CD4-positive, alpha-beta T cell treated with Interleukin-17A for 4 hours (primary cell): ENCODE measurements at regions not wholly inside any gene's neighbourhood (a gene's known extent, or its start where the extent isn't known, plus 50 kb on each side); places are given as distances from the start of the nearest gene placed in this dataset.
"Not testable (repeated sequence)": the region's sequence is repeated elsewhere in the genome, so short reads cannot be mapped to it uniquely, and the experiment has no call there.

ENCODE experiments used
- DNase-seq: peaks from one replicate; pipeline ENCODE4 v3.0.0-alpha.2; 2020; ENCODE audit warnings: mixed read lengths

DNA sequence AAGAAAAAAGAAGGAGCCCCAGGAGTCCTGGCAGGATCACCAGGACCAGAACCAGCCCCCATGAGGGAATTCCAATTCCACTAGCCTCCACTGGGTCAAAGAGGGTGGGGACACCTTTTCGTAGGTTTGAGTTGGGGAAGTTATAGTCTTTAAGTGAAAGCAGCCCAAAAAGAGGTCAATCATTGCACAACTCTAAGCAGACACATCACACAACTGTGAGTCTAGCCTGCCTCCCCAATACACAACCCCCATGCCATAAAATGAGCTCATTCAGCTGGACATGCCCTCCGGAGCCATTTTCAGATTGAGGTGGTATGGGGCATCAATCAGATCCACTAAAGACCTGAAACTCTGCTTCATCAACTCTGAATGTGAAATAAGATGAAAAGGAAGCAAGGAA lies 179.9 kb downstream of the NPHP4 start:
- DNase-seq, result no peak

DNA sequence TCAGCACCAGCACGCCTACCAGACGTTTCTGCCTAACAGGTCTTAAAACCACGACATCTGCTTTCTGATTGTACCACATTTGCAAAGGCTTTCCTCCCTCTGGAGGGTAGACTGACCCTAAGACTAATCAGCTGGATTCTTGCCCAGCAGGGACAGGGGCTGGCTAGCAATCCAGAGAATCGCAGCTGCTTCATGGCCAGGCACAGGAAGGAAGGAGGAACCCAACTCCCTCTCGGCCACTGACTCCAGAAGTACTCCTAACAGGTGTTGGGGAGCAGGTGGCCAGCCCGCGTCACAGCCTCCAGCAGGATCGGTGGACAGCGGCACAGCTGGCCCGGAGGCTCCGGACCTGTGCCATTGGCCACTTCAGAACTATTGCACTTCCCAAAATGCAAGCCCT lies 180.8 kb downstream of the NPHP4 start:
- DNase-seq, result no peak

- DNase-seq, result no peak
Measured at GRCh38 chr1:5810553-5811270, 181.5 kb downstream of the NPHP4 start.

GRCh38 chr1:5810131-5810530 lies 182.1 kb downstream of the NPHP4 start:
- no peak for DNase-seq

DNA sequence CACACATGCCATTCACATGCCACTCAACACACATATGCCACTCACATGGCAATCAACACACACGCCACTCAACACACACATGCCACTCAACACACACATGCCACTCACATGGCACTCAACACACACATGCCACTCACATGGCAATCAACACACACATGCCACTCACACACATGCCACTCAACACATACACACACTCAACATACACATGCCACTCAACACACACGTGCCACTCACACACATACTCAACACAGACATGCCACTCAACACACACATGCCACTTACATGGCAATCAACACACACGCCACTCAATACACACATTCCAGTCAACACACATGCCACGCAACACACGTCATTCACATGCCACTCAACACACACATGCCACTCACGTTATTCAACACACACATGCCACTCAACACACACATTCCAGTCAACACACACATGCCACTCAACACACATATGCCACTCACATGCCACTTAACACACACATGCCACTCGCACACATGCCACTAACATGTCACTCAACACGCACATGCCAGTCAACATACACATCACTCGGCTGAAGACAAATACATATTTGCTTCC lies 182.9 kb downstream of the NPHP4 start:
- no peak for DNase-seq

DNA sequence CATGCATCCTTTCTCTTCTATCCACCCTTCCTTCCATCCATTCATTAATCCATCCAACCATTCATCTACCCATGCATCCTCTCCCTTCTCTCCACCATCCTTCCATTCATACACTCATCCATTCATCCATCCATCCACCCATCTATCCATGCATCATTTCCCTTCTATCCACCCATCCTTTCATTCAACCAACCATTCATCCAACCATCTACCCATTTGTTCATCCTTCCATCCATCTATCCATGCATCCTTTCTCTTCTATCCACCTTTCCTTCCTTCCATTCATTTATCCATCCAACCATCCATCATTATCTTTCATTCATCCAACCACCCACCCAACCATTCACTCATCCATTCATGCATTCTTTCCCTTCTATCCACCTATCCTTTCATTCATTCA lies 188.4 kb downstream of the NPHP4 start:
- no peak for DNase-seq

- no peak for DNase-seq
Measured at GRCh38 chr1:5802606-5803005, 189.6 kb downstream of the NPHP4 start.

- DNase-seq, result no peak
Measured at GRCh38 chr1:5798904-5799303, 193.3 kb downstream of the NPHP4 start.

DNA sequence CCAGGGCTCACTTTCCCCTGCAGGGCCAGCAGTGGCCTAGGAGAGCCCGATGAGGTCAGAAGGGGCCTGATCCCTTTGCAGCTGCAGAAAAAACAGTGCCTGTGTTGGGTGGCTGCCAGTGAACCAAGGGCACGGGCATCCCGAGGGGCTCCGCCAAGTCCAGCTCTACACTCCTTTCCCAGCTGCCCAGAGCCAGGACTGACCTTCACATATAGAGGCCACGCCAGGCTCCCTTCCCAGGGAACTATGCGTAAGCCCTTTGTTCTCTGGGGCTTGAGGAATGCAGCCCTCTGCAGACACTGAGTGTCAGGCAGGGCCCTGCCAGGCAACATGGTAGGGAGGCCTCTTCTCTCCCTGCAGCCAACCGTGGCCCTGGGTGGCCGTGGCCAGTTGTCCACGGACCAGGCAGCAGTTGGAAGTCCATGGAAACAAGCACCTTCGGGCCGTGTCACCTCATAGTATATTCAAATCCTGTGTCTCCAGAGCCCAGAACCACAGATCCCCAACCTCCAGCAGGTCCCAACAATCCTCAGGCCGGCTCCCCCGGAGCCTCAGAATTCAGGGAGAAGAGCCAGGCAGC lies 194.0 kb downstream of the NPHP4 start:
- DNase-seq, result no peak

DNA sequence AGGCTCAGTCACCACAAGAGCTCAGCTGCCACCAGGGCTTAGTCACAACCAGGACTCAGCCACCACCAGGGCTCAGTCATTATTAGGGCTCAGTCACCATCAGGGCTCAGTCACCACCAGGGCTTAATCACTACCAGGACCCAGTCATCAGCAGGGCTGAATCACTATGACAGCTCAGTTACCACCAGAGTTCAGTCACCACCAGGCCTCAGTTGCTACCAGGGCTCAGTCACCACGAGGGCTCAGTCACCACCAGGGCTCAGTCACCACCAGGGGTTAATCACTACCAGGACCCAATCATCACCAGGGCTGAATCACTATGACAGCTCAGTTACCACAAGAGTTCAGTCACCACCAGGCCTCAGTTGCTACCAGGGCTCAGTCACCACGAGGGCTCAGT lies 196.2 kb downstream of the NPHP4 start:
- no peak for DNase-seq

DNA sequence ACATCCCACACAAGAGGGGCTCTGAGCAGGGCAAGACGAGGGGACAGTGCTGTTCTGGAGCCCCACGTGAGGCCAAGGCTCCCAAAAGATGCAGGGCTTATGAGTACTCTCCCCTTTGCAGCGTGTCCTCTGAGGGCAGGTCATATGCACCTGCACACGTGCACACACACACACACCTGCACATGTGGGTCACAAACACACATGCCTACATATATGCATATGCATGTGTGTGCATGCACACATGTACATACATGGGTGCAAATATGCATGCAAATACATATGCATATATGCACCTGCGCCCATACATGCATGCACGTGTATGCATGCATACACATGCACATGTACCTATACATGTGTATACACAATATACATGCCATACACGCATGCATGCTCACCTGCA lies 197.9 kb downstream of the NPHP4 start:
- DNase-seq, result no peak

DNA sequence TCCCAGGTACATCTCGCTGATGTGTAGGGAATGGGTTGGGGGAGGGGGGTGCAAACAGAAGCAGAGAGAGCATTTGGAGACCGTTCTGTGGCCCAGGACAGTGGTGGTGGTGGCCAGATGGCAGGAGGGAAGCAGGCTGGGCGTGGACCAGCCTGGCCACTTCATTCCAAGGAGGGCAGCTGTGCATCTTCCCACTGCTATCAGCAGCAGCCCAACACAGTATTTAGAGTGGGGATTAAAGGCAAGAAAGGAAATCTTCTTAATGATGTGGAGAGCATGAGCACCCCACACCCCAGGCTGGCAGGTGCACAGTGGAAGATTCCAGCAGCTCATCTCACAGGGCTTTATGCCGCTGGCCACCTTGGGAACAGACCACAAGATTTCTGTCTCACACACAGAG lies 198.7 kb downstream of the NPHP4 start:
- DNase-seq, result no peak

DNA sequence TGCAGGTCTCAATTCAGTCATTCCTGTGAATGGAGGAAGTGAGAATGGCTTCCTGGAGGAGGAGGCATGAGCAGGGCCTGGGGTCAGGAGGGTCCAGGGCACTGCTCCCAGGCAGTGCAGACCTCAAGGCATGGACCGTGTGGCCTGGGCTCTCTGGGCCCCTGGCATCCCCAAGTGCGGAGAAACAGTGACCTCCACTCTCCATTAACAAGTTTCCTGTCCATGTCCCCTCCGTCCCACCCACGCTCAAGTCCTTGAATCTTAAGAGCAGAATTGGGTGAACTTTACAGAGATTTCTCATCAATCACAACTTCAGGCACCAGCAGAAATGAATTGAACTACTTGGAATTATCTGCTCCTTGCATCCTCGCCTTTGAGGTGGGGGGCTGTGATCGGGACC lies 211.1 kb downstream of the NPHP4 start:
- DNase-seq, result no peak

DNA sequence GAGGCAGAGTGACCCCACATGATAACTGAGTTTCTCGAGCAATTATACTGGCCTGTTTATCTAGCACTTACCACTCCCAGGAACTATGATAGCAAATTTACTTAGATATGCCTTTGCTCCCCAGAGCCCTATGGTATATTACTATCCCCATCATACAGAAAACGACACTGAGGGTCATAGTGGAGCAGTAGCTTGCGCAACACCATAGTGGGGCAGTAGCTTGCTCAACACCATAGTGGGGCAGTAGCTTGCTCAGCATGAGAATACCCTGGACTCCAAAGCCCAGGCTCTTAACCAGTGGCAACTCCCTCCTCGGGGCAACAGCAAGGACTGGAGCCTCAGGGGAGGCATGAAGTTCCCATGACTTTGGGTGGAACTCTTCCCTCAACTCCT lies 211.9 kb downstream of the NPHP4 start:
- no peak for DNase-seq

- DNase-seq, result no peak
Measured at GRCh38 chr1:5779608-5780323, 212.5 kb downstream of the NPHP4 start.

DNA sequence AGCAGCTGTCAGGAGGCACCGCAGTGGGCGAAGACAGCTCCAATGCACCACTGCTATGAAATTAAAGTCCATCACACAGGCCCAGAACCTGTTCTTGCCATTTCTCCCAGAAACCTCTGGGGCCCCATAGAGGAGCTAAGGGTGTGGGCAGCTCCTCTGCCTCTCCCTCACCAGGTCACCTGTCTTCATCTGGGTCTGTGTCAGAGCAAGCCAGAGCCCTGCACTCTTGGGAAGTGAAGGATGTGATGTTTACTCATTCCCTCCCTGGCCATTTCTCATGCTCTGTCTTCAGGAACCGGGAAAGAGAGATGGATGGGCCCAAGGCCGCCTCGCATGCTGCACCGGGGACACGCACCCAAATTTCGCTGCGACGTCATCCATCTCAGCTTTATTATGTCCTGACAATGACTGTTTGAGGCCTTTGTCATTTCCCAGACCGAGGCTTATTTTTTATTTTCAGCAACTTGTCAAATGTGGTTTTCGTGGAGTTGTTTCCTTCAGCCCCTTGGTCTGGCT lies 216.1 kb downstream of the NPHP4 start:
- no peak for DNase-seq

DNA sequence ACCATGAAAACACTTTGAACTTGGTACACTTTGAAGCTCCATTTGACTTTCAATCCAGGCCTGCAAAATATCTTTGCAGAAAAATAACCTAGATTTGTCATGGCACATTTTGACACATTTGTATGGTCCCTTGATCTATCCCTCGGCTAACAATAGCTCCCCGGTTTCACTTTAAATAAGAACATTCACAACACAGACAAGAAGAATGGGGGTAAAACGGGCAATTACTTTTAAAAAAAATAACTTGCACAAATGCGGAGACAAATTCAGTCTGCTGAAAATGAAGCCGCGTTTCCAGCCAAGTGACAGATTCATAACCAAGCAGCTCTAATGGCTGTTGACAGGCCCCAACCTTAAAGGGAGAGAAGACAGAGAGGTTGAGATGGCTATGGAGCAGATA lies 218.2 kb downstream of the NPHP4 start:
- DNase-seq, result no peak

DNA sequence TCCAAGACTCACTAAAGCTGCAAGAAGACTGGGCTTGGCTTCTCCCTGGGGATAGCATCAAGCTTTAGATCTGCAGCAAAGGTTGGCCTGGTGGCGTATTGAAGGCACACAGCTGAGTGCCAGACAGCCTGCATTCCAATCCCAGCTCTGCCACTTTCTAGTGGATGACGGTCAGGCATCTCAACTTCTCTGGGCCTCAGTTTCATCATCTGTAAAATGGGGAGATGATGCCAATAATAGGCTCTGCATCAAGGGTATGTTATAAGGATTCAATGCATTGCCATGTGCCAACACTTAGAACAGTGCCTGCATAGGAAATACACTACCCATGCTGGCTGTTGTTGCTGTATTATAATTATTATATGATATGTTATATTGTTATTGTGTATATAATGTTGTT lies 220.4 kb downstream of the NPHP4 start:
- no peak for DNase-seq

DNA sequence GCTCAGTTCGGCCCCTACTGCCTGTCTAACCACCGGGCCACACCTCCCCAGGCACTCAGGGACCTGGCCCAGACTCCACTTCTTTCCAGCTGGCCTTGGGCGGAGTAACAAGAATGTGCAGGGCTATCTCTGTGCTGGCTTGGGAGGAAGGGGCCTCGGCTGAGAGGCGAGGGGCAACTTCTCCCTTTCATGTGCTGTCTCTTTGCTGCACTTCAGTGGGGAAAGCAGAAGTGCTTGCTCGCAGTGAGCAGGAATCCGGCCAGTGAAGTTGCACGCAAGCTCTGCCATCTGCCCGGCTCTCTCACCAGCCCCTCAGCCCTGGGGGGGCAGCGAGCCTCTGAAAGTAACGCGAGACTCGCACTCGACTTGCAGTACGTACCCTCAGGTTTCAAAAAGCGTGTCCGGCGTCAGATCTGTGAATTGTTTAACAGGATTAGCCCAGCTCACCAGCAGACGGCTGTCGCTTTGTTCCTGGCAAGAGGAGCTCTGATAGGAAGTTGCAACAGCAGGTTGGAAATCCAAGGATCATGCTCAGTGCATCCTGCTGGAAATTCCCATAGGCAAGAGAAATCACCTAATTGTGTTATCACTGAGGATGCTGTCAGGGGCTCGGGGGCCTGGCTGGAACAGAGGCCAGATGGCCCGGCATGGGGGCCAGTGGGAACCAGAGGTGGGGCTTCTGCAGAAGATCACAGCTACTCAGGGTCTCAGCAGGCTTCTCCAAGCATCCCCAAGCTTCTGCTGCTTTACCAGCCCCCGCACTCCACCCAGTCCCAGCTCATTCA lies 221.1 kb downstream of the NPHP4 start:
- no peak for DNase-seq

GRCh38 chr1:5769760-5770159 lies 222.5 kb downstream of the NPHP4 start:
- no peak for DNase-seq

GRCh38 chr1:5769146-5769545 lies 223.1 kb downstream of the NPHP4 start:
- DNase-seq, result no peak

GRCh38 chr1:5768014-5768413 lies 224.2 kb downstream of the NPHP4 start:
- DNase-seq, result no peak

DNA sequence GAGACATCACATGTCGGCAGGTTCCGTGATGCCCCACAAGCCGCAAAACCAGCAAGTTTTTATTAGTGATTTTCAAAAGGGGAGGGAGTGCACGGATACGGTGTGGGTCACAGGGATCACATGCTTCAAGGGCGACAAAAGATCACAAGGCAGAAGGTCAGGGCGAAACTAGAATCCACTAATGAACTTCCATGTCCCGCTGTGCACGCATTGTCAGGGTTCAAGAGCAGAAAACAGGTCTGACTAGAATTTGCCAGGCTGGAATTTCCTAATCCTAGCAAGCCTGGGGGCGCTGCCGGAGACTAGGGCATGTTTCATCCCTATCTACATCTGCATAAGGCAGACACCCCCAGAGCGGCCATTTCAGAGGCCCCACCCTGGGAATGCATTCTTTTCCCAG lies 225.2 kb downstream of the NPHP4 start:
- not testable (repeated sequence) for DNase-seq
